GM18502 (cell line): ENCODE measurements at regions not wholly inside any gene's neighbourhood (a gene's known extent, or its start where the extent isn't known, plus 50 kb on each side); places are given as distances from the start of the nearest gene placed in this dataset.
"Not testable (repeated sequence)": the region's sequence is repeated elsewhere in the genome, so short reads cannot be mapped to it uniquely, and the experiment has no call there.

Experiments
- ATAC-seq: cut with Tn5 transposase; IDR thresholded peaks from one replicate; pipeline ENCODE4 v1.9.1; 2021; ENCODE audit warnings: mild to moderate bottlenecking; ENCODE audit not compliant: unreplicated experiment, poor library complexity

DNA sequence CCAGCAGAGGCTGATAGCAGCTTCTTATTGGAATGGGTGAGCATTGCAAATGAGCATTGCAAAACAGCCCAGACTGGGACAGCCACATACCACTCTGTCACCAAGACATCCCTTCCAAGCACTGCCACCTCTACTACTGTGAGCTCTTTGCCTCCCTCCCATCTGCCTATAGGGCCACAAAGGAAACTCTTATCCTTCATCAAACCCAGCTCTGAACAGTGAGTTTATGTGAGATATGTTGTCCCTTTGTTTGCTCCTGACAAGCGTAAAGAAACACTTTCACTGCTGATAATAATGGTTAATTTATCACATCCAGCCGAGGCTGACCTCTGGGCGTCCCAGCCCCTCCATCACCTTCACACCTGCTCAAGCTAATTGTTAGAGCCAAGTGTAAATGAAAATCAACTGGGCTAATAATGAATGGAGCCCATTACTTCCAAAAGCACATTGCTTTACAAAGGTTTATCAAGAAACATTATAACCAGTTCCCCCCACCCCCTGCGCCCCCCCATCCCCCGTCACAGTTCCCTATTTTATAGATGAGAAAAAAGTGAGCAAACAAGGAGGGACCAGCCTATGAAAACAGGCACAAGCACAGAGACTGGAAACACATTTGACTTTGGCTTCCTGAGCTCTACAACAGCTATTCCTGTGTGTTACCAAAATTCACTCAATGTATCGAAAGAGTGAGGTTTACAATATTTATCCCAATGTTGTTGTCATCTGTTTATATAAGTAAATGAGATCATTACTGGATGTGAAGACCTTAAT lies 146.3 kb downstream of the ANXA2 start:
- ATAC-seq: no peak

DNA sequence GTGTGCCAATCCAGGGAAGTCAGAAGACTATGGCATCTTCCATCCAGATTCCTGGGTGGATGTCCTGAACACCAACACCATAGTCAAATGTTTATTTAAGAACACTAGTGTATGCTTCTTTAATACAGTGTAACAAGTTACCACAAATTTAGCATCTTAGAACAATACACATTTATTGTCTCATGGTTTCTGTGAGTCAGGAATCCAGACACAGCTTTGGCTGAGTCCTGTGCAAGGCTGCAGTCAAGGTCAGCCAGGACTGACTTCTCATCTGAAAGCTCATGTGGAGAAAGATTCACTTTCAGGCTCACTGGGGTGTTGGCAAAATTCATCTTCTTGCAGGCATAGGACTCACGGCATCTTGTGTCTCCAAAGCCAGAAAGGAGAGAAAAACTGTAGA lies 143.4 kb downstream of the ANXA2 start:
- no peak for ATAC-seq

DNA sequence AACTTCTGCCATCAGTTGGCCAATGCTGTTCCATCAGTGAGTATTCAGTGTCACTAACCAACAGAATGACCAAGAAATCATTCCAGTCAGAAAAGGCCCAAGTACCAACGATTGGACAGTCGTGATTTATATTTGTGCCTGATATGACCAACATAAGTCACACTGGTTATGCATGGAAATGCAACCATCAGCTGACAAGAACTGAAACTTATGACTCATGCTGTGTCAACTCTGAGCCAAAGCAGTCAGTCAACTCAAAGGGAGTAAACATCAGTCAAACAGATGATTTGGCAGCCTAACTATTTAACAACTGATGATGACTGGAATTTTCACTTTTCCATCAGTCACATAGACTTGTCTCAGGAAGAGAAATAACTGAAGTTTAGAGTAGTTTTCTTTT lies 142.4 kb downstream of the ANXA2 start:
- peak; percentile 83 for ATAC-seq

DNA sequence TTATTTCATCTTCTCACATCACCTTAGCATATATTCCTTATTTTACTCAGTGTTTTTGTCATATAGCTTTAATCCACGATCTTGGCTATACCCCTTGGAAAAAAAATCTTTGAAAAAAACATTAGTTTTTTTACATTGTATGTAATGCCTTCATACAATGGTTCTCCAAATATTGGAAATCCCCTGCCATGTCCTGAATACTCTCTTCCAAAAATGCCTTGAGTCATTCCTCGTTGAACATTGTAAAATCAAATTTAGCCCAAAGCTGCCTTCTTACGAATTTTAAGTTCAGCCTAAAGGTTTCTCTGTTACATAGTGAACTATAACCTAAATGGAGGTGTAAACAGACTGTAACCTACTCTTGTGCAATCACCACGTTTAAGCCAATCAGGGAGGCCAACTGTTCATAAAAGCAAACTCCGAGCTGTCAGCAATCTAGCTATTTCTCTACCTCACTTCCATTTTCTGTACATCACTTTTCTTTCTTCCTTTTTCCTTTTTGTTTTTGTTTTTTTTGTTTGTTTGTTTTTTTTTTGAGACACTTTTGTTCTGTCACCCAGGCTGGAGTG lies 140.1 kb downstream of the ANXA2 start:
- ATAC-seq: no peak

DNA sequence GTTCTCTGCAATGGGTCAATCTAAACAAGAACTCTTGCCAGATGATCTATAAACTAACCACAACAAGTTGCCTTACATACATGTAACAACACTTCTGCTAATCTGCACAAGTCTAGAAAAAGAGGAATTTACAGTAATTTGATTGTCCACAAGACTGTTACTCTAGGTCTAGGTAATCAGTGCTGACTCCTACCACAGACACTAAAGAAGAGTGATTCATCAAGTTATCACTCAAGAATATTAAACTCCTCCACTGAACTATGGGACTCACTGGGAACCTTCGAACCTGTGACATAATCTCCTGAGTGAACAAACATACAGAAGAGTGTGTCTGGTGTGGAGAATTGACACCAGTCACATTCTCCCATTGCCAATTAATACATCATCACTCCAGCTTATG lies 138.3 kb downstream of the ANXA2 start:
- no peak for ATAC-seq

DNA sequence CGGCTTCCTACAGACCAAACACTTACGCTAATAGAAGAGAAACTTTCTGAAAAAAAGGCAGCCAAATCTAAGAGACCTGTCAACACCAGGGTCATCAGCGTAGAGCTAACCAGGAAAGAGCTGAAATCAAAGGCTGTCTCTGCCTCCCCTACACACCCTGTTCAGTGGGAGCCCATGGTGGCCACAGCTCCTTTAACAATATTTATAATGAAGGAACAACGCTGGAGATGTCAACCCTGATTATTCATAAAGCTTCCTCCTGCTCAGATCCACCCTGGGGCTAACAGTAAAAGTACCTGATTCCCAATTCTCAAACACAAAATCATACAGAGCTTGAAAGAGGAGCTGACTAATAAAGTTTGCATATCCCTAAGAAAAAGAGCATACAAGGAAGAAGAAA lies 133.7 kb downstream of the ANXA2 start:
- ATAC-seq: no peak

DNA sequence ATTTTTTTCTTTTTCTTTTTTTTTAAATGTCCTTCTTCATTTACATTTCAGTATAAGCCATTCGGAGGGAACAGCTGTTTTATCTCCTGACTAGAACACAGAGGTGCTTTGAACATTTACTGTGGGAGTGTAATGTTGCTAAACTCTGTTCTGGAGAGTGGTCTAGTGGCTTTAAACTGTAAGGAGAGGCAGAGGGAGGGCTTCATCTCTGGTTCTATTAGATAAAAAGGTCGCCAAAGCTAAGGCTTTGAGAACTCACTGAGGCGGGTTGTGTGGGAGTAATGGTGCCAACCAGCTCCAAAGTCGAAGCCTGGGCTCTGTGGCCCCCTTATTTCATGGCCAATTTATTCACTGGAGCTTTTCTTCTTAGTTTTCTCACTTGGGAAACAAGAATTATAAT lies 133.2 kb downstream of the ANXA2 start:
- no peak for ATAC-seq

DNA sequence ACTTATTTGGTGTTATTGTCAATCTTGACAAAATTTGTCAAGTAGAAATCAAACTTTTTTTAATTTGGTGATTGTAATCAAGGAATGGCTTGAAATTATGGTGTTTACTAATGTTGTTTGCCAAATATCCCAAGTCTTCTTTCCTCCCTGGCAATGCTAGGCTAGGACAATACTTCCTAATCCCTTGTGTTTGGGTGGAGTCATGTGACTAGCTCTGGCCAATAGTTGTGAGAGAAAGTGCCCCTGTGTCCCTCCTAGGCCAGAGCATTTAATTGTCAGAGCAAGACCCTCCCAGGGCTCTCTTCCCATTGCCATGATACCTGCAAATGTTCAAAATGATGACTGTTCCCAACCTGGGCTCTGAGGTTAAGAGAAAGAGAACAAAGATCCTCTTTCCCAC lies 132.7 kb downstream of the ANXA2 start:
- no peak for ATAC-seq

DNA sequence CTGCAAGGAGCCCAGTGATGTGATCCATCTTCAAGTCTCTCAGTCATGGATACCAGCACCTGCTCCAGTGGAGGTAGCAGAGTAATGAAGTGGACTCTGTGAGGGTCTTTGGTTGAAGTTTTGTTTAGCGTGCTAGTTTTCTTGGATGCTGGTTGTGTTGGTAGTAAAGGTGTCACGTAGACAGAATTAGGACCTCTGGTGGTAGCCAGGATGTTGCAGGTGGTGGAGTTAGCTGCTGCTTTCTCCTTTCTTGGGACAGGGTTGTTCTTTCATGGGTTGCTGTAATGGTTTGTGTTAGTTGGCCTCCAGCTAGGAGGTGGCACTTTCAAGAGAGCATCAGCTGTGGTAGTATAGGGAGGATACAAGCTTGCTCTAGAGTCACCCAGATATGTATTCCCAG lies 125.2 kb downstream of the ANXA2 start:
- no peak for ATAC-seq

DNA sequence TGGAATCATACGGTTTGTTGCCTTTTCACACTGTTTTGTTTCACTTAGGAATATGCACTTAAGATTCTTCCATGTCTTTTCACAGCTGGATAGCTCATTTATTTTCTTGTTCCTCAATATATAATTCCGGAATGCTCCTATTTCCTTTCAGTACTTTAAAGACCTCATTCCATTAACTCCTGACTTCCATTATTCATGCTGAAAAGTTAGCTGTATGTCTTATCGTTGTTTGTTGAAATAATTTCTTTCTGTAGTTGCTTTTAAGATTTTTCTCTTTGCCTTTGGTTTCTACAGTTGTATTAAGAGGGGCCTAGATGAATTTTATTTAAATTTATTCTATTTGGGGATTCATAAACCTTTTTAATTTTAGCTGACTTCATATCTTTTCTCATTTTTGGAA lies 122.2 kb downstream of the ANXA2 start:
- ATAC-seq: no peak

DNA sequence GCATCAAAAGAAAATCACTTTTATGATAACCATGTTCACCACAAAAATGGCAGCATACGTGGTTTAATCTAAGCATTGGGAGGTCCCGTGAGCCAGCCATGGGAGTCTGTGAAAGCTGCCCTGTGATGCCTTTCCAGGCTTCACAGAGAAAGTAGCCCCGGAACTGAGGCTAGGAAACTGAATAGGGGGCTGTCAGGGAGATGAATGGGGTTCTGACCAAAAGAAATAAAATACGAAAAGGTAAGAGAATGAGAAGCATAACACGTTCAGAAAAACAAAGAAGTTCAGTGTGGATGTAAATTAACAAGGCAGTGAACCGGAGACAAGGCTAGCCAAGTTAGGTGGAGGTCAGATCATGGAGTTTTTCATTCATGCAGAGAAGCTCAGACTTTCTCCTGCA lies 118.9 kb downstream of the ANXA2 start:
- no peak for ATAC-seq

DNA sequence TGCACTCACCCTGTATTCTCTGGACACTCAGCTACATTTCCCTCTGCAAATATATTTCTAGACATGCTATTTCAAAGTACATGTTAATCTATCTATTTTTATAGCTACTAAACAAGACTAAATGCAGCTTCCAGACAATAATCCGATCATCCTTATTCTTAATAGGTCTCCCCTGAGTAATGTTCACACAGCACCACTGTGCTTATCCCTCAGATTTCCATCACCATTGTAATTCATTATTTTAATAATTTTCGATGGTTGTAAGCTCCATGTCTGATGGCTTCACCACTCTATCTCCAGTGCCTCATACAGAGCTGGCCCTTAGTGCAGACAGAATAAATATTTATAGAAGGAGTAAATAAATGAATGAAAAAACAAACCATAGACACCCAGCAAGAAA lies 117.5 kb downstream of the ANXA2 start:
- no peak for ATAC-seq

DNA sequence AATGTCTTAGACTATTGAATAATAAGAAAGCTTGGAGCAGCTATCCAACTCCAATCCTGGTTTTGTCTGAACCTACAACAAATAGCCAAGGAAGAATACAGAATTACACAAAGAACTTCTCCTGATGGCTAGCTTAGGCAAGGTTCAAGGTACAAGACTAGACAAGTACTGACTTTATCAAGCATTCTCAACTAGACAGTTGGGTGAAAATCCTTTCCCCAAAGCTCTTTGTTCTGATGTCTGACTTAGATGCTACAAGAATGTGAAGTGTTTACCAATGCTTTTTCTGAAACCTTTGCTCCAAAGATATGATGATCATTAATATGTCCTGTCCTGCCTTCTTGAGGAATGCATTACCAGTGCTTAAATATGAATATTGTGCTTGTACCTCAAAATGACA lies 113.8 kb downstream of the ANXA2 start:
- ATAC-seq: no peak

DNA sequence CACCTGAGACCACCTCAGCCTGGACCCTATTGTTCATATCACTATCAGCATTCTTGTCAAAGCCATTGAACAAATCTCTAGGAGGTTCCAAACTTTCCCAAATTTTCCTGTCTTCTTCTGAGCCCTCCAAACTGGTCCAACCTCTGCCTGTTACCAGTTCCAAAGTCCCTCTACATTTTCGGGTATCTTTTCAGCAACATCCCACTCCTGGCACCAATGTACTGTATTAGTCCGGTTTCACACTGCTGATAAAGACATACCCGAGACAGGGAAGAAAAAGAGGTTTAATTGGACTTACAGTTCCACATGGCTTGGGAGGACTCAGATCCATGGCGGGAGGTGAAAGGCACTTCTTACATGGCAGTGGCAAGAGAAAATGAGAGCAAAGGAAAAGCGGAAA lies 101.9 kb downstream of the ANXA2 start:
- ATAC-seq: not testable (repeated sequence)

DNA sequence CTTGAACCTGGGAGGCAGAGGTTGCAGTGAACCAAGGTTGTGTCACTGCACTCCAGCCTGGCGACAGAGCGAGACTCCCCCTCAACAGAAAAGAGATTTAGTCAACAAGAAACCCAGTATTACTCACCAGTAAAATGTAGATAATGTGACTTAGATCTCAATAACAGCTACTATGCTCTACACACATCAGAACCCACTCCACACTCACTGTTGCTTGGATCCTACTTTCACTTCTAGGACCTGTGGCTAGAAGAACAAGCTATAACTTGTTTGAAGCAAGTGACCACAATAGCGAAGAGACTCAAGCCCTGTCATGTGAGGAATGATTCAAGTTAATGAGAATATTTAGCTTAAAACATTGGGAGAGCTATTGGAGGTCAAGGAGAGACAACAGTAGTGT lies 100.7 kb downstream of the ANXA2 start:
- no peak for ATAC-seq
